Hindlimb muscle (tissue), 1 donor: ENCODE measurements at regions not wholly inside any gene's neighbourhood (a gene's known extent, or its start where the extent isn't known, plus 50 kb on each side); places are given as distances from the start of the nearest gene placed in this dataset.

ENCODE experiments used
- DNase-seq: peaks from one replicate; pipeline ENCODE4 v3.0.0-alpha.2; 2013

GRCh38 chr5:105970919-105971318, 1699.8 kb downstream of the EFNA5 start:
- no peak for DNase-seq

- no peak for DNase-seq
Measured at GRCh38 chr5:105968981-105969380, 1701.8 kb downstream of the EFNA5 start.

DNA sequence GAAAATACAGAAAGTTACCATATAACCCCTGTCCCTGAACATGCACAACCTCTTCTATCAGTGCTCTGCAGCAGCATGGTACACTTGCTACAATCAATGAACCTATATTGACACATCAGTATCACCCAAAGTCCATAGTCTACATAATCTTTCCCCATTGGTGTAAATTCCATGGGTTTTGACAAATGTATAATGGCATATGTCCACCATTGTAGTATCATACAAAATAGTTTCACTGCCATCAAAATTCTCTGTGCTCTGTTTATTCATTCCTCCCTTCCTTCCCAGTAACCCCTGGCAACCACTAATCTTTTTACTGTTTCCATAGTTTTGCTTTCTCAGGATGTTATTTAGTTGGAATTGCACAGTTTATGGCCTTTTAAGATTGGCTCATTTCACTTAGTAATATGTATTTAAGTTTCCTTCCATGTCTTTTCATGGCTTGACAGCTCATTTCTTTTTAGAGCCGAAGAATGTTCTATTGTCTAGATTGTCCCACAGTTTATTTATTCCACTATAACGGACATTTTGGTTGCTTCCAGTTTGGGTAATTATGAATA, 1707.0 kb downstream of the EFNA5 start:
- DNase-seq, result no peak

DNA sequence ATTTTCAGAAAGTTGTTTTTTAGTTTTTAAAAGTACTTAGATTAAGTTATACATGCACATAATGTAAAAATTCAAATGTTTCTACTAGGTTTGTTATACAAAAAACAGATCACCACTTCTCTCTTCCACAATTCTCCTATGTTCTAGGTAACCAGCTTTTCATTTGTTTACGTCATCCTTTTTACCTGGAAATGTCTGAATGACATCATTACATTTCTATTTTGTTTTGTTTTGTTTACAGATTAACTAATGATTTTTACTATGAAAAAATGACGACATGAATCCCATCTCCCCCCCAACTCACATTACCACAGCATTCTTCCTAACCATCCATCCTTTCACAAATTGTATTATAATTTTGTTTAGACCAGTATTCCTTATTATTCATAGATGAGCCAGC, 1709.2 kb downstream of the EFNA5 start:
- DNase-seq, result no peak

- DNase-seq, result no peak
Measured at GRCh38 chr5:105956456-105957196, 1714.1 kb downstream of the EFNA5 start.

DNA sequence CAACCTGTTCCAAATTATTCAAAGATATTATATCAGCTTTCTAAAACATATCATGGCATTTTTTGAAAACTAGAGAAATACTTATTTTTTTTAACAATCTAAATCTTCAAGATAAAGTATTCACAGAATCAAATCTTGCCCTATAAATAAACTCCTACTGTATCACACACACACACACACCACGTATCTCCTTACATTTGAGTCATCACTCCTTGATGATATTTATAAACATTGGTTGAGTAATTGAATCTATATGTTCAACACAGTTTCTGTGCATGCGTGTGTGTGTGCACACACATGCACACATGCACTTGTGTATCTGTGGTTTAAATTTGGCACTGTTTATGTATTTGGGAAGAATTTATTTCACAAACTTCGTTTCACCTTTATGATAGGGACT, 1716.4 kb downstream of the EFNA5 start:
- DNase-seq, result no peak

GRCh38 chr5:105953616-105954015, 1717.1 kb downstream of the EFNA5 start:
- DNase-seq, result no peak

- DNase-seq, result no peak
Measured at GRCh38 chr5:105952875-105953274, 1717.9 kb downstream of the EFNA5 start.

DNA sequence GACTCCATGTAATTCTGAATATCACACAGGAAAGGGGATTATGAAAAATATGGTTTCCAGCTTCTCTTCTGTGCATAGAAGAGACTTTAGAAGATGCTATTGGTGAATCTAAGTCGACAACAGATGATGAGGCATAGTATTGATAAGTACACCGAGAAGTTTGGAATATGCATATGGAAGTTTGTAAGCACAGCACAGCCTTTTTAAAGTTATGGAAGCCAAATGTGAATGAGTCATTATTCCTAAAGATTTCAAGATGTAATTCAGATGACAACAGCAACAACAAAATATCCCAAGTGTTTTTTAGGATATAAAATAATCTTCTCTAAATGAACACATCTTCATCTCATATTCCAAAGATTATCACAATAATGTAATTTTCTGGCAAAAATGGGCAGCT, 1723.3 kb downstream of the EFNA5 start:
- DNase-seq, result no peak

DNA sequence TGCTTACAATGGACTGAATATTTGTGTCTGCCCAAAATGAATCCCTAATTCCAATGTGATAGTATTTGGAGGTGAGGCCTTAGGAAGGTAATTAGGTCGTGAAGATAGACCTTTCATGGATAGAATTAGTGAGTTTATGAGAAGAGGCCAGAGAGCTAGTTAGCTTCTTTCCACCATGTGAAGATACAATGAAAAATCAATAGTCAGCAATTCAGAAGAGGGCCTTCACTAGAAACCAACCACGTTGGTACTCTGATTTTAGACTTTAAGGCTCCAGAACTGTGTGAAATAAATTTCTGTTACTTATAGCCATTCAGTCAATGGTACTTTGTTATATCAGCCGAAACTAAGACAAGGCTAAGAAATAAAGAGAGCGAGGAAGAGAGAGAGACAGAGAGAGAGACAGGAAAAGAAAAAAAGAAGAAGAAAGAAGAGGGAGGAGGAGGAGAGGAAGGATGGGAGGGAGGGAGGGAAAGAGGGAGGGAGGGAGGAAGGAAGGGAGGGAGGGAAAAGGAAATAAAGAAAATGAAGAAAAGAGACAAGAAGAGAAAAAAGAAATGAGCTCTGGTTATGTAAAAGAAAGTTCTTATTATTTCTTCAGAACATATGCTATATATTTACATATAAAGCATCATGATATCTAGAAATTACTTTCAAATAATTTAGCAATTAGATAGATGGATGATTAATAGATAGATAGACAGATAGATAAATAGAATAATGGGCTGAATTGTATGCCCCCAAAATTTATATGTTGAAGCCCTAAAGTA, 1725.3 kb downstream of the EFNA5 start:
- DNase-seq, result no peak

DNA sequence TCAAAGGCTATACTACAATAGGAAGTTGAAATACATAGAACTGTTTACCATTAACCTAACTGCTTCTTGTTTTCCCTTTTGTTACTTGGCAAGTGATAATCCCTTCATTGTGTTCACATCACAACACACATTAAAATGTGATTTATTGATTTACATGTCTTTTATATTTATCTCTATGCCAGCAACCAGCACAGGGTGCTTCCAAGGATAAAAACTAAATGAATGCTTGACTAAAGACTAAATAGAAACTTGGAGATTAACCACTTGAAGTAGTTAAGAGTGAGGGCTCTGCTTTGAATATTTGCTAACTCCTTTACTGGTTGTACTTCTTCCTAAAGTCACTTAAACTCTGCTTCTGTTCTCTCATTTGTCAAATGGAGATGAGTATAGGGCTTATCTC, 1730.6 kb downstream of the EFNA5 start:
- DNase-seq, result no peak

DNA sequence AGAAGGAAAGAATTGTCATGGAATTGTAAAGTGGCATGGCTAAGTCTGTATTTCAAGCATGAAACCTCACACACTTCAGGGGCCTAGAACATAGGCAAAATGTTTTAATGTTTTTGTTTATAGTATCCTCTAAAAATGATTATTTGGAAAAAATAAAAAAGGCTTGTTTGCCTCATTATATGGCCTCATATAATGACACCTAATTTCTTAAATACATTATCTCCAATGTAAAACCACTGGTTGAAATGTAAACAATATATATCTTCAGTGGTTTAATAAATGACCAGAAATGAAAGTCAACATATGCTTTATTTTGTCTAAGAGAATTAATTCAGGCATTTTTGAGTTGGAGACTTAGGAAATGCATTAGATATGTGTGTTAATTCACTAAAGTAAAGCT, 1736.6 kb downstream of the EFNA5 start:
- no peak for DNase-seq

DNA sequence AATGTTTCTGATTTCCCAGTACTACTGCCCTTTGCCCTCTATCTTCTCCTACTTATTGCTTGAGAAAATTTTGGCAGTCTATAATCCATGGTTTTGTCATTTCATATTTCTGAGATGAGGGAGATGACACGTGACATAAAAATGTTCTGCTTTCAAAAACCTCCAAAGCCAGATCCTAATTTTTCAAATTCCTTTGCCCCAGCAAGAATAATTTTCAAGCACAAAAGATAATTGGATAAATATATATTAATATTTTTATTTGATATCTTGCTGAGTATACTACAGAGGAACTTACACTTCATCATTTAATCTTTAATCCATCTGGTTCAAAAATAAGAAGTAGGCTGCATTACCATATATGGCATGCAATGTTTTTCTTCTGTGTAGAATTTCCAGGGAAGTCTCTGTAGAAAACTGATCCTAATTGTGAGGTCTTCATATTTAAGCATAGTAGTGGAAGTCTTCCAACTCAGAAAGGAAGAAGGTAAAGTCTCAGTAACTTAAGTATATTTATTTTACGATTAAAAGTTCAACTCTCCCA, 1738.8 kb downstream of the EFNA5 start:
- no peak for DNase-seq

GRCh38 chr5:105929858-105930257, 1740.9 kb downstream of the EFNA5 start:
- no peak for DNase-seq

DNA sequence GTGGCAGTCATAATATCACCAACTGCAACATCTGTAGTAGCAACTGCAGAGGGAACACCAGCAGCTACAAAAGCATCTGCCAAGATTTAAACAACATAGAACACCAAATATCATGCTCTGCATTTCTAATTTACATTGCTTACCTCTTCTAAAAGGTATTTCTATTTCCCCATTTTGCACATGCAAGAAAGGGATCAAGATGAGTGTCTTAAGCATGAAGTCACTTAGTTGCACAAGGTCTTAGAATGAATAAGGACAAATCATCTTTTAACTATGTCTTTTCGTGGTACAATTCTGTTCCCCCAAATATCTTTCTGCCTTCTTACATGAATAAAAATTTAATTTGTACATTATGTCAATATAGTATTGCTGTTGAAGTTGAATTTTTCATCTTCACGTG, 1746.4 kb downstream of the EFNA5 start:
- no peak for DNase-seq

DNA sequence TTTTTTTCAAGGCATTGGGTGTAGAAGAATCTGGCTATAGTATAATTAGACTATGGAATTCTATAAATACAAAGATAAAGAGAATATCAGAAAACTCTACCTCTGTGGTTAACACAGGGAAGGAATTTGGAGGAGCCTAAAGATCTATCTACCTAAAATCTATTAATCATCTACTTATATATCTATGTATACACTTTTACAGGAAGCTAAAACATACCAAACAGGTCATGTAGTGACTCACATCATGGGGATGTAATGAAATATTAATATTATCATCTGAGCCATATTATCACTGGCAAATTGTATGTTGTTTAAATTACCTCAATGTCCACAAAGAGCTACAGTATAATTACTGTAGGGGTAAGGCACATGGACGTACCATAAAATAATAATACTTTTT, 1748.2 kb downstream of the EFNA5 start:
- DNase-seq, result no peak

DNA sequence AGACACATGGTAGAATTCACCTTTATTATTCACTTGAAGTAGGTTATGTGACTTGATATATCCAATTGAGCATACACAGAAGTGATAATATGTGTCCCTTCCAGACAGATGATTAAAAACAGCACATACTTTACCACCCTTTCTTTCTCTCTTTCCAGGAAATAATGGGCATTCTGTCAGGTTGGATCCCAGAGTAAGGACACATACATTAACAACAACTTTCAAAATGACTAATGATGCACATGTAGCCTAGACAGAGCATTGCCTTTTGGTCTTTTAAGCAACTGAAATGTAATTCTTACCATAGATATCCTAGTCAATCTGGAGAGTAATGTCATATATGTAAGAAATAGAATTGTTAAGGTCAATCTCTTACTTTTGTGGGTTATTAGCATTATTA, 1748.7 kb downstream of the EFNA5 start:
- DNase-seq, result no peak

- no peak for DNase-seq
Measured at GRCh38 chr5:105917189-105917588, 1753.5 kb downstream of the EFNA5 start.

- no peak for DNase-seq
Measured at GRCh38 chr5:105907016-105907415, 1763.7 kb downstream of the EFNA5 start.

GRCh38 chr5:105905392-105905791, 1765.3 kb downstream of the EFNA5 start:
- no peak for DNase-seq

DNA sequence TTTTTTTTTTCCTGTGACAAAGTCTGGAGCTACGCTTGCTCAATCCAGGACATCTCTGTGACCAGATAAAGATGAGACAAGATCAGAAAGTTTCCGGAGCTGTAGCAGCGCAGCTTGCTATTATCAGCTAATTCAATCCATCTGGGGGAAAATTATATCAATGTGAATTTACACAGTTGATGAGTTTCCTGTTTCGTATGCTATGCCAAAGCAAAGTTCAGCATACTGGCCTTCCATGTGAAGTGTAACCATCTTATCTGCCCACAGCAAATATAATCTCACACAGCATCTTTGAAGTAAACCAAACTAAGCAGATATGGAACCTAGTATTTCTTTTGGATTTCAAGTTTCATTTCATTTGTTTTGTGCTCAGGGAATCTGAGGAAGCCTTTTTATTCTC, 1767.7 kb downstream of the EFNA5 start:
- DNase-seq, result no peak

GRCh38 chr5:105899726-105900125, 1771.0 kb downstream of the EFNA5 start:
- DNase-seq, result no peak

DNA sequence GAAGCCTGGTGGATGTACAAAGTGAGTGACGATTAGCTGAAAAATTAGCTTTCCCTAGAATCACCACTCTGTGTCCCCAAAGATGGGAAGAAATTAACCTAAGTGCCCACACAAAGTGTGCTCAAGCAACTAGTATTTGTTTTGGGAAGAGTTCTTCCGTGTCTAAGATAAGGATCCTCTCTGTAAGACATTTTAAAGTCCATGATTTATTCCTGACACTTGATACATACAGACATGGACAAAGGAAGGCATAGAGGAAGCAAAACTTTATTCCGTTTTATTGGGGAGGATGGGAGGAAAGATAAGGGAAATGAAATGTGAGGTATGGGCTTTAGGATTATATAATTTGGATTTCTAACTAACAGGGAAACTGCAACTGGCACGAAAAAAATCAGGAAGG, 1772.6 kb downstream of the EFNA5 start:
- no peak for DNase-seq

GRCh38 chr5:105885266-105885665, 1785.5 kb downstream of the EFNA5 start:
- no peak for DNase-seq
